ENCODE measurements at regions not wholly inside any gene's neighbourhood (a gene's known extent, or its start where the extent isn't known, plus 50 kb on each side); places are given as distances from the start of the nearest gene placed in this dataset.

- TF ChIP-seq CTCF (IDR thresholded peaks at IDR 0.05), result no peak
- no peak for TF ChIP-seq POLR2AphosphoS5 (IDR thresholded peaks at IDR 0.05)
- TF ChIP-seq POLR2A (IDR thresholded peaks at IDR 0.05), result no peak
- no peak for TF ChIP-seq EP300 (IDR thresholded peaks at IDR 0.05)
- WGBS, result 92% methylated on average over 2 of the region's 3 CpGs
- no peak overlapping the region for H3K4me3 ChIP-seq
- no peak for DNase-seq (ENCODE audit: low spot score in 2 of 2)
- no peaks in the 10 kb centered on the region for H3K36me3 ChIP-seq
- H3K27ac ChIP-seq, result no peak overlapping the region
- H3K4me1 ChIP-seq, result no peaks in the 10 kb centered on the region
- no peaks in the 10 kb centered on the region for H3K27me3 ChIP-seq
- no peaks in the 10 kb centered on the region for H3K9me3 ChIP-seq
Observed at GRCh38 chr4:175443547-175443946, 368.5 kb downstream of the GPM6A start.

GRCh38 chr4:175444512-175444911 lies 367.6 kb downstream of the GPM6A start:
- no peak for TF ChIP-seq POLR2AphosphoS5 (IDR thresholded peaks at IDR 0.05)
- Histone ChIP-seq H3K27me3 (no peaks in the 10 kb centered on the region), H3K9me3 (no peaks in the 10 kb centered on the region), H3K27ac (no peak overlapping the region), H3K4me3 (no peak overlapping the region), H3K4me1 (no peaks in the 10 kb centered on the region), H3K36me3 (no peaks in the 10 kb centered on the region)
- no peak for DNase-seq (ENCODE audit: low spot score in 2 of 2)
- WGBS, result 68% methylated on average over 4 of the region's 4 CpGs

GRCh38 chr4:175447016-175447415 lies 365.0 kb downstream of the GPM6A start:
- TF ChIP-seq POLR2A (IDR thresholded peaks at IDR 0.05) (no peak), POLR2AphosphoS5 (IDR thresholded peaks at IDR 0.05) (no peak), CTCF (IDR thresholded peaks at IDR 0.05) (no peak), EP300 (IDR thresholded peaks at IDR 0.05) (no peak)
- H3K9me3 ChIP-seq, result peaks cover 3% of the 10 kb centered on the region
- no peak overlapping the region for H3K4me3 ChIP-seq
- no peaks in the 10 kb centered on the region for H3K36me3 ChIP-seq
- WGBS, result 29% methylated on average over 1 of the region's 1 CpG
- no peaks in the 10 kb centered on the region for H3K4me1 ChIP-seq
- H3K27ac ChIP-seq, result no peak overlapping the region
- H3K27me3 ChIP-seq, result no peaks in the 10 kb centered on the region
- no peak for DNase-seq (ENCODE audit: low spot score in 2 of 2)

DNA sequence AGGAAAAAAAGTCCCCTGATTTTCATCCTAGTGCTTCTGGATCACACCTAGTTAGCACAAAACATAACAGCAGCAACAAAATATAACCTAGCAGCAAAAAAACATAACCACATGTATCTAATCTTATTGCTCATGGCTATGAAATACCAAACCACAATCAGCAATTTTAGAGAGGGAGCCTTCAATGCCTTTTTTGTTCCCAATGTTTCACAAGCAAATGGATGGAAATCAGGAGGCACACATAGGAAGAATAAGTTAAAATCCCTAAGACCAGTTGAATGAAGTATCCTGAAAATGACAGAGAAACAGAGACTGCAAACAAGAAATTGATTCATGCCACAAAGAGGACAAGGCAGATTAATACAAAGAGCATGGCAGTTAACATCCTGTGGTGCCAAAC lies 361.6 kb downstream of the GPM6A start:
- Histone ChIP-seq H3K27ac (no peak overlapping the region), H3K4me1 (no peaks in the 10 kb centered on the region), H3K9me3 (peaks cover 10% of the 10 kb centered on the region), H3K27me3 (no peaks in the 10 kb centered on the region), H3K4me3 (no peak overlapping the region), H3K36me3 (no peaks in the 10 kb centered on the region)
- TF ChIP-seq POLR2A (IDR thresholded peaks at IDR 0.05) (no peak), POLR2AphosphoS5 (IDR thresholded peaks at IDR 0.05) (no peak), EP300 (IDR thresholded peaks at IDR 0.05) (no peak), CTCF (IDR thresholded peaks at IDR 0.05) (no peak)
- no peak for DNase-seq (ENCODE audit: low spot score in 2 of 2)

- Histone ChIP-seq H3K36me3 (no peaks in the 10 kb centered on the region), H3K4me3 (no peak overlapping the region), H3K27ac (no peak overlapping the region), H3K27me3 (no peaks in the 10 kb centered on the region), H3K9me3 (peaks cover 10% of the 10 kb centered on the region), H3K4me1 (no peaks in the 10 kb centered on the region)
- TF ChIP-seq POLR2AphosphoS5 (IDR thresholded peaks at IDR 0.05) (no peak), EP300 (IDR thresholded peaks at IDR 0.05) (no peak)
- no peak for DNase-seq (ENCODE audit: low spot score in 2 of 2)
- WGBS, result 80% methylated on average over 8 of the region's 8 CpGs
Observed at GRCh38 chr4:175451238-175451965, 360.7 kb downstream of the GPM6A start.

- WGBS, result 70% methylated on average over 2 of the region's 2 CpGs
Observed at GRCh38 chr4:175453456-175453855, 358.6 kb downstream of the GPM6A start.

More at GRCh38 chr4:175453456-175453855, 358.6 kb downstream of the GPM6A start:
- H3K27me3 ChIP-seq, result no peaks in the 10 kb centered on the region
- H3K36me3 ChIP-seq, result no peaks in the 10 kb centered on the region
- no peak overlapping the region for H3K4me3 ChIP-seq
- H3K9me3 ChIP-seq, result peaks cover 10% of the 10 kb centered on the region
- no peak for TF ChIP-seq POLR2A (IDR thresholded peaks at IDR 0.05)
- TF ChIP-seq POLR2AphosphoS5 (IDR thresholded peaks at IDR 0.05), result no peak
- no peak for TF ChIP-seq EP300 (IDR thresholded peaks at IDR 0.05)
- no peak for TF ChIP-seq CTCF (IDR thresholded peaks at IDR 0.05)
- no peak overlapping the region for H3K27ac ChIP-seq
- DNase-seq (ENCODE audit: low spot score in 2 of 2), result no peak
- H3K4me1 ChIP-seq, result no peaks in the 10 kb centered on the region
